ENCODE measurements at regions not wholly inside any gene's neighbourhood (a gene's known extent, or its start where the extent isn't known, plus 50 kb on each side); places are given as distances from the start of the nearest gene placed in this dataset.
"Not testable (repeated sequence)": the region's sequence is repeated elsewhere in the genome, so short reads cannot be mapped to it uniquely, and the experiment has no call there.

DNA sequence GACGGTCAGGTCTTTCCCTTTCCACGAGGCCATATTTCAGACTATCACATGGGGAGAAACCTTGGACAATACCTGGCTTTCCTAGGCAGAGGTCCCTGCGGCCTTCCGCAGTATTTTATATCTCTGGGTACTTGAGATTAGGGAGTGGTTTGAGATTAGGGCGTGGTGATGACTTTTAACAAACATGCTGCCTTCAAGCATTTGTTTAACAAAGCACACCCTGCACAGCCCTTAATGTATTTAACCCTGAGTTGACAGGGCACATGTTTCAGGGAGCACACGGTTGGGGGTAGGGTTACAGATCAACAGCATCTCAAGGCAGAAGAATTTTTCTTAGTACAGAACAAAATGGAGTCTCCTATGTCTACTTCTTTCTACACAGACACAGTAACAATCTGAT is 80.5 kb upstream of the ST8SIA4 start:
- TF ChIP-seq POLR2AphosphoS5 (IDR thresholded peaks at IDR 0.05; ENCODE audit: low read depth, low read length); CHD2 (IDR thresholded peaks at IDR 0.05; ENCODE audit: low read length); JUND (IDR thresholded peaks at IDR 0.05; ENCODE audit: low read length); POLR2A (IDR thresholded peaks at IDR 0.05; ENCODE audit: control extremely low read depth in 1 of 2, low read depth in 2 of 2, low read length in 2 of 2); TAF1 (IDR thresholded peaks at IDR 0.05; ENCODE audit: low read depth, low read length); HDAC6 (IDR thresholded peaks at IDR 0.05; ENCODE audit: low read depth, low read length); MAFK (IDR thresholded peaks at IDR 0.05; ENCODE audit: low read depth, low read length); SUZ12 (IDR thresholded peaks at IDR 0.05; ENCODE audit: low read length); EP300 (IDR thresholded peaks at IDR 0.05; ENCODE audit: borderline replicate concordance in 1 of 2, low read depth in 2 of 2, low read length in 2 of 2); CTBP2 (IDR thresholded peaks at IDR 0.05; ENCODE audit: borderline replicate concordance, insufficient read depth, insufficient read length, low read length); SP1 (IDR thresholded peaks at IDR 0.05; ENCODE audit: low read depth, low read length); EZH2 (IDR thresholded peaks at IDR 0.05; ENCODE audit: low read depth, low read length, severe bottlenecking): not testable (repeated sequence)
- TF ChIP-seq, protein P1, sequence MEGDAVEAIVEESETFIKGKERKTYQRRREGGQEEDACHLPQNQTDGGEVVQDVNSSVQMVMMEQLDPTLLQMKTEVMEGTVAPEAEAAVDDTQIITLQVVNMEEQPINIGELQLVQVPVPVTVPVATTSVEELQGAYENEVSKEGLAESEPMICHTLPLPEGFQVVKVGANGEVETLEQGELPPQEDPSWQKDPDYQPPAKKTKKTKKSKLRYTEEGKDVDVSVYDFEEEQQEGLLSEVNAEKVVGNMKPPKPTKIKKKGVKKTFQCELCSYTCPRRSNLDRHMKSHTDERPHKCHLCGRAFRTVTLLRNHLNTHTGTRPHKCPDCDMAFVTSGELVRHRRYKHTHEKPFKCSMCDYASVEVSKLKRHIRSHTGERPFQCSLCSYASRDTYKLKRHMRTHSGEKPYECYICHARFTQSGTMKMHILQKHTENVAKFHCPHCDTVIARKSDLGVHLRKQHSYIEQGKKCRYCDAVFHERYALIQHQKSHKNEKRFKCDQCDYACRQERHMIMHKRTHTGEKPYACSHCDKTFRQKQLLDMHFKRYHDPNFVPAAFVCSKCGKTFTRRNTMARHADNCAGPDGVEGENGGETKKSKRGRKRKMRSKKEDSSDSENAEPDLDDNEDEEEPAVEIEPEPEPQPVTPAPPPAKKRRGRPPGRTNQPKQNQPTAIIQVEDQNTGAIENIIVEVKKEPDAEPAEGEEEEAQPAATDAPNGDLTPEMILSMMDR (IDR thresholded peaks at IDR 0.05; ENCODE audit: control extremely low read depth in 1 of 3, insufficient read depth in 1 of 3, low read depth in 1 of 3, low read length in 3 of 3): not testable (repeated sequence)
- TF ChIP-seq, protein P2, sequence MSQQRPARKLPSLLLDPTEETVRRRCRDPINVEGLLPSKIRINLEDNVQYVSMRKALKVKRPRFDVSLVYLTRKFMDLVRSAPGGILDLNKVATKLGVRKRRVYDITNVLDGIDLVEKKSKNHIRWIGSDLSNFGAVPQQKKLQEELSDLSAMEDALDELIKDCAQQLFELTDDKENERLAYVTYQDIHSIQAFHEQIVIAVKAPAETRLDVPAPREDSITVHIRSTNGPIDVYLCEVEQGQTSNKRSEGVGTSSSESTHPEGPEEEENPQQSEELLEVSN (IDR thresholded peaks at IDR 0.05): not testable (repeated sequence)

Data from H1 (cell line).